ENCODE measurements at regions not wholly inside any gene's neighbourhood (a gene's known extent, or its start where the extent isn't known, plus 50 kb on each side); places are given as distances from the start of the nearest gene placed in this dataset.
A peak's percentile ranks its signal among the peaks of the same experiment; 100 is the strongest.

DNA sequence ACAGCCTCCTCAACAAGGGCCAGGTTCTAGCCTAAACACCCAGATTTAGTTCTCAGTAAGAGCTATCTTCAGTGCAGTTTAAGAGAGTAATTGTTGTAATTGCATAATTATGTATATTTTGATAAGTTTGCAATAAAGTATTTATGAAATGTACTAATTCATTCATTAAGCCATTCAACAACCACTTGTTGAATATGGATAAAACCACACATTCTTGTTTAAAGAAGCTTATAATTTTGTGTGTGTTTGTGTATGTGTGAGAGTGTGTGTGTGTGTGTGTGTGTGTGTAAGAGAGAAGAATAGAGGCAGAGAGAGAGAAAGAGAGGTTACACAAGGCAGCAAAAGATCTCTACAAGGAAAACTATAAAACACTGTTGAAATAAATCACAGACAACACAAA lies 115.0 kb upstream of the SLC25A13 start:
- no peak for DNase-seq (ENCODE audit: low spot score)
- H3F3A ChIP-seq (ENCODE audit: low read depth), result no peaks in the 10 kb centered on the region
- Mint-ChIP-seq H3K27ac (no peak overlapping the region), H3K4me3 (no peak overlapping the region), H3K9me3 (no peaks in the 10 kb centered on the region), H3K4me1 (peaks cover 3% of the 10 kb centered on the region), H3K27me3 (ENCODE audit: insufficient read depth, low read depth) (no peaks in the 10 kb centered on the region), H3K36me3 (no peaks in the 10 kb centered on the region)
- H2AFZ ChIP-seq (replicated peaks), result no peak overlapping the region
- no peaks in the 10 kb centered on the region for H3K36me3 ChIP-seq
- H4K20me1 ChIP-seq (ENCODE audit: low read depth), result no peaks in the 10 kb centered on the region
- no peaks in the 10 kb centered on the region for H3K27me3 ChIP-seq
- H3K27ac ChIP-seq, result no peak overlapping the region
- H3K79me2 ChIP-seq (ENCODE audit: low read depth), result no peaks in the 10 kb centered on the region
- H3K4me3 ChIP-seq, result no peak overlapping the region
- TF ChIP-seq EZH2 (IDR thresholded peaks at IDR 0.05), result no peak
- no peak for TF ChIP-seq EZH2phosphoT487 (IDR thresholded peaks at IDR 0.05)
- TF ChIP-seq CTCF (IDR thresholded peaks at IDR 0.05), result no peak
- no peak overlapping the region for H3K9ac ChIP-seq
- H3K9me3 ChIP-seq (ENCODE audit: low read depth), result no peaks in the 10 kb centered on the region
- no peaks in the 10 kb centered on the region for H3K4me1 ChIP-seq
- H3K4me2 ChIP-seq, result no peak overlapping the region

DNA sequence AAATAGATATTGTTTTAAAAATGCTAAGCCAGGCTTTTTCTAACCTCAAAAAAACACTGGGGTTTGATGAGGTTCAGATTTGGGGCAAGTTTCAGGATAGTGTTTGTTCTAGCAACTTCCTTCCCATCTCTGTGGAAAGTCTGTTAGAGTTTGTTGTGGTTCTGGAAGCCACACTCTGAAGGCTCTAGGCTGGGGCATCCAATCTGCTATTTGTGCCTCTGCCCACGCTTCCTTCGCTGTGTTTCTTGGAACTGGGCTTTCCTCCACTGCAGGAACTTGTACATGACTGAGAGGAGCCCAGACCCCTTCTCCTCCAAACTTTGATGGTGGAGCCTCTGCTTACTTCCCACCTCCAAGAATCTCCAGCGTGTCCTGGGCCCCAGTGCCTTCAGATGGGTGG lies 108.5 kb upstream of the SLC25A13 start:
- Histone ChIP-seq H3K4me2 (no peak overlapping the region), H4K20me1 (ENCODE audit: low read depth) (no peaks in the 10 kb centered on the region), H3F3A (ENCODE audit: low read depth) (peaks cover 10% of the 10 kb centered on the region), H3K27ac (no peak overlapping the region), H3K36me3 (no peaks in the 10 kb centered on the region), H3K9ac (no peak overlapping the region), H3K9me3 (ENCODE audit: low read depth) (no peaks in the 10 kb centered on the region), H2AFZ (replicated peaks) (peak overlapping the region; percentile 32), H3K4me1 (peaks cover 25% of the 10 kb centered on the region), H3K79me2 (ENCODE audit: low read depth) (no peaks in the 10 kb centered on the region), H3K27me3 (no peaks in the 10 kb centered on the region), H3K4me3 (no peak overlapping the region)
- no peak for DNase-seq (ENCODE audit: low spot score)
- TF ChIP-seq CTCF (IDR thresholded peaks at IDR 0.05) (no peak), EZH2 (IDR thresholded peaks at IDR 0.05) (no peak), EZH2phosphoT487 (IDR thresholded peaks at IDR 0.05) (no peak)
- Mint-ChIP-seq H3K27ac (no peak overlapping the region), H3K27me3 (ENCODE audit: insufficient read depth, low read depth) (no peaks in the 10 kb centered on the region), H3K4me3 (no peak overlapping the region), H3K4me1 (peaks cover 30% of the 10 kb centered on the region), H3K36me3 (no peaks in the 10 kb centered on the region), H3K9me3 (no peaks in the 10 kb centered on the region)

DNA sequence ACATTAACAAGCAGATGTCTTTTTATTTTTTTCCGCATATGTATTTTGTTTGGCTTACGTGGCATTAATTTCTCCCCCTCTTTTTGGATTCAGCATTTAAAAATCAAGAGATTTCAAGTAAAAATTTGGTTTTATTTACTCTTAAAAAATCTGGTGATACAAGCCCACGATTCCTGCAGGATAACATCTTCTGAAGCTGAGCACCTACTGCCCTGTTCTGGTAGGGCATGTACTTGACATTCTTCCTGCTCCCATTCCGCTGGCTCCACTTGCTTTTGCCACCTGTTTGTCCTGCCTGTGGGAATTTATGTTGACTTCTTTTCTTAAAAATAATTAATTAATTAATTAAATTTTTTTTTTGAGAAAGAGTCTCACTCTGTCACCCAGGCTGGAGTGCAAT lies 105.2 kb upstream of the SLC25A13 start:
- Mint-ChIP-seq H3K4me3 (no peak overlapping the region), H3K27me3 (ENCODE audit: insufficient read depth, low read depth) (peaks cover 2% of the 10 kb centered on the region), H3K9me3 (no peaks in the 10 kb centered on the region), H3K27ac (no peak overlapping the region), H3K4me1 (peaks cover 30% of the 10 kb centered on the region), H3K36me3 (no peaks in the 10 kb centered on the region)
- Histone ChIP-seq H3K27ac (no peak overlapping the region), H4K20me1 (ENCODE audit: low read depth) (no peaks in the 10 kb centered on the region), H3K9me3 (ENCODE audit: low read depth) (no peaks in the 10 kb centered on the region), H3K36me3 (no peaks in the 10 kb centered on the region), H3K9ac (no peak overlapping the region), H2AFZ (replicated peaks) (peak overlapping the region; percentile 78), H3K4me3 (no peak overlapping the region), H3K27me3 (no peaks in the 10 kb centered on the region), H3K4me1 (peaks cover 25% of the 10 kb centered on the region), H3K79me2 (ENCODE audit: low read depth) (no peaks in the 10 kb centered on the region), H3K4me2 (no peak overlapping the region), H3F3A (ENCODE audit: low read depth) (peaks cover 10% of the 10 kb centered on the region)
- no peak for DNase-seq (ENCODE audit: low spot score)
- TF ChIP-seq EZH2phosphoT487 (IDR thresholded peaks at IDR 0.05) (no peak), CTCF (IDR thresholded peaks at IDR 0.05) (no peak), EZH2 (IDR thresholded peaks at IDR 0.05) (no peak)

Measured in neural progenitor cell (in vitro differentiated cells).